ENCODE measurements at regions not wholly inside any gene's neighbourhood (a gene's known extent, or its start where the extent isn't known, plus 50 kb on each side); places are given as distances from the start of the nearest gene placed in this dataset.

GRCh38 chr11:115848611-115849010, 344.4 kb upstream of the CADM1 start:
- DNase-seq (no peak), ATAC-seq (replicated peaks) (no peak)
- Mint-ChIP-seq H3K4me1 (ENCODE audit: low read depth in 2 of 2) (no peaks in the 10 kb centered on the region), H3K4me3 (no peak overlapping the region), H3K36me3 (ENCODE audit: insufficient read depth) (no peaks in the 10 kb centered on the region), H3K27ac (no peak overlapping the region), H3K27me3 (peaks cover 0 to 16% of the 10 kb centered on the region in 2 donors), H3K9me3 (no peaks in the 10 kb centered on the region)

GRCh38 chr11:115848080-115848479, 343.9 kb upstream of the CADM1 start:
- H3K27ac Mint-ChIP-seq, result no peak overlapping the region
- H3K4me3 Mint-ChIP-seq, result no peak overlapping the region
- H3K27me3 Mint-ChIP-seq, result peaks cover 0 to 12% of the 10 kb centered on the region in 2 donors
- DNase-seq (no peak), ATAC-seq (replicated peaks) (no peak)
- no peaks in the 10 kb centered on the region for H3K4me1 Mint-ChIP-seq (ENCODE audit: low read depth in 2 of 2)
- H3K9me3 Mint-ChIP-seq, result no peaks in the 10 kb centered on the region
- no peaks in the 10 kb centered on the region for H3K36me3 Mint-ChIP-seq (ENCODE audit: insufficient read depth)

DNA sequence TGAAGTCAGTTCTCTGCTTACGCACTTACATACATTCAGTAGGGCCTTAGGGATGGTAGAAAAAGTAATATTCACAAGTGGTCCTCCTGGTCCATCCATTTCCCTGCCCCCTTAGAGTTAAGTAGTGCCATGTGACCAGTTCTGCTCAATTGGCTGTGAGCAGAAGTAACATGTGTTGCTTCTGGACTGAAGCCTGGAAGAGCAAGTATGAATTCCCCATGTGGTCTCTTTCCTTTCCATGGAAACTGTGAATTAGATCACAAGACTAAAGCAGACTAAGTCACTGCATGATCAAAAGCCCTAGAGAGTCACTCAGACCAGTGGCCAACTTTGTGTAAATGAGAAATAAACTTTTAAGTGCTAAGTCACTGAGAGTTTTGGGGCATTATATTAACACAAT, 341.7 kb upstream of the CADM1 start:
- H3K9me3 Mint-ChIP-seq, result no peaks in the 10 kb centered on the region
- no peak overlapping the region for H3K4me3 Mint-ChIP-seq
- DNase-seq (no peak), ATAC-seq (replicated peaks) (no peak)
- H3K36me3 Mint-ChIP-seq (ENCODE audit: insufficient read depth), result no peaks in the 10 kb centered on the region
- H3K27me3 Mint-ChIP-seq, result peaks cover 0 to 7% of the 10 kb centered on the region in 2 donors
- H3K27ac Mint-ChIP-seq, result no peak overlapping the region
- H3K4me1 Mint-ChIP-seq (ENCODE audit: low read depth in 2 of 2), result no peaks in the 10 kb centered on the region

GRCh38 chr11:115843685-115844084, 339.5 kb upstream of the CADM1 start:
- Mint-ChIP-seq H3K4me1 (ENCODE audit: low read depth in 2 of 2) (no peaks in the 10 kb centered on the region), H3K4me3 (no peak overlapping the region), H3K36me3 (ENCODE audit: insufficient read depth) (no peaks in the 10 kb centered on the region), H3K27ac (no peak overlapping the region), H3K27me3 (peaks cover 0 to 7% of the 10 kb centered on the region in 2 donors), H3K9me3 (no peaks in the 10 kb centered on the region)
- ATAC-seq (replicated peaks), result no peak
- DNase-seq, result no peak

DNA sequence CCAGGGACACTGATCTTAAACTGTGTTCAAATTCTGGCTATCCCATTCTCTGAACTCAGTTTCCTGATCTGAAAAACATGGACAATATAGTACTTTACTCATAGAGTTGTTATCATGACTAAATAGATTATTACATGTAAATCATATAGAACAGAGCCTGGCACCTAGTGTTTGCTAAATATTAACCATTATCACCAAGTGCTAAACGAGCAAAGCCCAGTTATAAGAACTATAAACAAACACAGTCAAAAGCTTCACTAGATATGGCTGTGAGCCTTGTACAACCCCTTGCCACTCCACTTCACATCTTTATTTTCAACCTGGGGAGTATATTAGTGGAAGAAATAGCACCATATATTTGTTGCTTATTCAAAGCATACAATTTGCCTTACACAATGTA, 338.9 kb upstream of the CADM1 start:
- peaks cover 0 to 7% of the 10 kb centered on the region in 2 donors for H3K27me3 Mint-ChIP-seq
- no peak for ATAC-seq (replicated peaks)

GRCh38 chr11:115820026-115820425, 315.8 kb upstream of the CADM1 start:
- Mint-ChIP-seq H3K4me1 (ENCODE audit: low read depth in 2 of 2) (no peaks in the 10 kb centered on the region), H3K27me3 (peaks cover 0 to 14% of the 10 kb centered on the region in 2 donors), H3K27ac (no peak overlapping the region), H3K4me3 (no peak overlapping the region), H3K36me3 (ENCODE audit: insufficient read depth) (no peaks in the 10 kb centered on the region), H3K9me3 (peaks cover 1 to 14% of the 10 kb centered on the region in 2 donors)
- DNase-seq (no peak), ATAC-seq (replicated peaks) (no peak)

More for the DNA sequence above, 338.9 kb upstream of the CADM1 start:
- H3K27ac Mint-ChIP-seq, result no peak overlapping the region
- H3K9me3 Mint-ChIP-seq, result no peaks in the 10 kb centered on the region
- H3K36me3 Mint-ChIP-seq (ENCODE audit: insufficient read depth), result no peaks in the 10 kb centered on the region
- no peaks in the 10 kb centered on the region for H3K4me1 Mint-ChIP-seq (ENCODE audit: low read depth in 2 of 2)
- H3K4me3 Mint-ChIP-seq, result no peak overlapping the region
- no peak for DNase-seq

- Mint-ChIP-seq H3K9me3 (peaks cover 1 to 14% of the 10 kb centered on the region in 2 donors), H3K27ac (no peak overlapping the region), H3K27me3 (peaks cover 0 to 15% of the 10 kb centered on the region in 2 donors), H3K4me1 (ENCODE audit: low read depth in 2 of 2) (no peaks in the 10 kb centered on the region), H3K4me3 (no peak overlapping the region), H3K36me3 (ENCODE audit: insufficient read depth) (no peaks in the 10 kb centered on the region)
- ATAC-seq (replicated peaks), result no peak
- no peak for DNase-seq
These were observed 314.8 kb upstream of the CADM1 start for GRCh38 chr11:115819014-115819413.

DNA sequence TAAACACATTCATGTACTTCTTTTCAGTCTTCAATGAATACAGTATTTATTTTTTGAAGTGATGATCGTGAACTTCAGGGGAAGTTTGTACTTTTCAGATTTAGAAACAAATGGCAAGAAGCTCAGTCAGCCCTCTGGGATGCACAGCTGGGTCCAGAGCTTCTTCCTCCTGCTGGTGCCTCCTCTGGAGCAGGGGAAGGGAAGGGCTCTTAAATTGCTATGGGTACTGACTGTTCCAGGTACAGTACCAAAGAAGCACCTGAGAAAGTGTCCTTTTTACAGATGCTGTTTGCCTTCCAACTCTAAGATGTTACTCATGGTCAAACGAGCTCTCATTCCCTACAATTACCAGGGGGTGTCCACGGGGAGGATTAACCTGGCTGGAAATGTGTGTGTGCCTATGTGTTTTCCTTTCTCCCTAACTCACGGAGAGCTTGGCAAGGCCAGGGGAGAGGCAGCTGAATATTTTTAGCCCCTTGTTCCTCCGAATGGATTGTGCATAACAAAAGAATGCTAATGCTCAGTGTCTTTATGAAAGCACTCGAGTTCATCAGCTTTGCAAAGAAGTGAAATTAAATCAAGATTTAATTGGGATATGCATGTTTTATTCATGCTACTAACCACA, 313.7 kb upstream of the CADM1 start:
- H3K9me3 Mint-ChIP-seq, result peaks cover 6 to 20% of the 10 kb centered on the region in 2 donors
- peaks cover 7 to 16% of the 10 kb centered on the region in 2 donors for H3K27me3 Mint-ChIP-seq
- H3K4me1 Mint-ChIP-seq (ENCODE audit: low read depth in 2 of 2), result no peaks in the 10 kb centered on the region
- no peaks in the 10 kb centered on the region for H3K36me3 Mint-ChIP-seq (ENCODE audit: insufficient read depth)
- no peak for ATAC-seq (replicated peaks)
- no peak overlapping the region for H3K4me3 Mint-ChIP-seq
- DNase-seq, result no peak
- H3K27ac Mint-ChIP-seq, result no peak overlapping the region

DNA sequence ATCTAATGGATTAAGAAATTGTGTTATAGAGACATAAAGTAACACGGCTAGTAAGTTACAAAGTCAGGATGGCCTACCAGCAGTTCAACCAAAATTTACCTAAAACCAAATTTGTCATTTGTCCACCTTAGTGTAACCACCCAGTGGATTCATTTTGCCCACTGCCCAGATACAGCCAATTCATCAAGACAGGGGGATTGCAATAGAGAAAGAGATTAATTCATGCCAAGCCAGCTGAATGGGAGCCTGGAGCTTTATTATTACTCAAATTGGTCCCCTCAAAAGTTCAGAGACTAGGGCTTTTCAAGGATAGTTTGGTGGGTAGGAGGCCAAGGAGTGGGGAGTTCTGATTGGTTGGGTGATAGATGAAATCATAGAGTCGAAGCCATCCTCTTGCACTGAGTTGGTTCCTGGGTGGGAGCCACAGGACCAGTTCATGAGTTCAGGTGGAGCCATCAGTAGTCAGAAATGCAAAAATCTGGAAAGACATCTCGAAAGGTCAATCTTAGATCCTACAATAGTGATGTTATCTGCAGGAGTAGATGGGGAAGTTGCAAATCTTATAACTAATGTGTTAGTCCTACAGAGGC, 304.2 kb upstream of the CADM1 start:
- Mint-ChIP-seq H3K9me3 (peaks cover 15 to 22% of the 10 kb centered on the region in 2 donors), H3K4me3 (no peak overlapping the region), H3K27ac (no peak overlapping the region), H3K4me1 (ENCODE audit: low read depth in 2 of 2) (no peaks in the 10 kb centered on the region), H3K27me3 (peaks cover 9 to 13% of the 10 kb centered on the region in 2 donors), H3K36me3 (ENCODE audit: insufficient read depth) (no peaks in the 10 kb centered on the region)
- DNase-seq, result no peak
- ATAC-seq (replicated peaks), result no peak

DNA sequence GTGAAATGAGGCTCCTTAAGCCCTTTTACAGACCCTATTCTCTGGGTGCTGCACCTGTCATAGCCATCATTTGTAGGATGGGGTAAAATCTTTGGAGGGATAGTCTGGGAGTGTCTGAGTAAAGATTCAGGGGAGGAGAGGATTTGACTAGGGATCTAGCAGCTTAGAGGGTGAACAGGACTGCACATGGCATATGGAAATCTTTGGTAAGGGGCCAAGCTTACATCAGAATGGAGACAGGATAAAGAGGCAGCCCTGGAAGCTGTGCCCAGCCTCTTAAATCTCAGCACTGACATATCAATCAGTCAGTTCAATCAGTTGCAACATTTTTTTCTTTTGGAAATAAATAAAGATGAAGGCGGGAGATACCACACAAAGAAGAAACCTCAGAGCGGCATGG, 301.8 kb upstream of the CADM1 start:
- Mint-ChIP-seq H3K36me3 (ENCODE audit: insufficient read depth) (no peaks in the 10 kb centered on the region), H3K4me3 (no peak overlapping the region), H3K27me3 (no peaks in the 10 kb centered on the region), H3K27ac (no peak overlapping the region), H3K4me1 (ENCODE audit: low read depth in 2 of 2) (no peaks in the 10 kb centered on the region), H3K9me3 (peaks cover 10 to 11% of the 10 kb centered on the region in 2 donors)
- DNase-seq, result no peak
- ATAC-seq (replicated peaks), result no peak

- Mint-ChIP-seq H3K4me3 (no peak overlapping the region), H3K27me3 (no peaks in the 10 kb centered on the region), H3K4me1 (ENCODE audit: low read depth in 2 of 2) (no peaks in the 10 kb centered on the region), H3K27ac (no peak overlapping the region), H3K36me3 (ENCODE audit: insufficient read depth) (no peaks in the 10 kb centered on the region), H3K9me3 (peaks cover 0 to 4% of the 10 kb centered on the region in 2 donors)
- DNase-seq (no peak), ATAC-seq (replicated peaks) (no peak)
These were observed 299.0 kb upstream of the CADM1 start for GRCh38 chr11:115803073-115803740.

GRCh38 chr11:115802641-115803040, 298.4 kb upstream of the CADM1 start:
- Mint-ChIP-seq H3K4me1 (ENCODE audit: low read depth in 2 of 2) (no peaks in the 10 kb centered on the region), H3K4me3 (no peak overlapping the region), H3K27ac (no peak overlapping the region), H3K27me3 (peaks cover 3 to 4% of the 10 kb centered on the region in 2 donors), H3K9me3 (peaks cover 1 to 4% of the 10 kb centered on the region in 2 donors), H3K36me3 (ENCODE audit: insufficient read depth) (no peaks in the 10 kb centered on the region)
- no peak for DNase-seq
- no peak for ATAC-seq (replicated peaks)

- Mint-ChIP-seq H3K9me3 (peaks cover 0 to 8% of the 10 kb centered on the region in 2 donors), H3K27me3 (peaks cover 7 to 11% of the 10 kb centered on the region in 2 donors), H3K36me3 (ENCODE audit: insufficient read depth) (no peaks in the 10 kb centered on the region), H3K27ac (no peak overlapping the region), H3K4me3 (no peak overlapping the region), H3K4me1 (ENCODE audit: low read depth in 2 of 2) (no peaks in the 10 kb centered on the region)
- ATAC-seq (replicated peaks) (no peak), DNase-seq (no peak)
These were observed 288.7 kb upstream of the CADM1 start for GRCh38 chr11:115792903-115793302.

GRCh38 chr11:115787302-115787701, 283.1 kb upstream of the CADM1 start:
- no peaks in the 10 kb centered on the region for H3K36me3 Mint-ChIP-seq (ENCODE audit: insufficient read depth)
- peaks cover 0 to 6% of the 10 kb centered on the region in 2 donors for H3K9me3 Mint-ChIP-seq
- ATAC-seq (replicated peaks), result no peak
- H3K4me3 Mint-ChIP-seq, result no peak overlapping the region
- H3K4me1 Mint-ChIP-seq (ENCODE audit: low read depth in 2 of 2), result no peaks in the 10 kb centered on the region
- DNase-seq, result no peak
- H3K27ac Mint-ChIP-seq, result no peak overlapping the region
- peaks cover 6 to 17% of the 10 kb centered on the region in 2 donors for H3K27me3 Mint-ChIP-seq

Measured in effector memory CD8-positive, alpha-beta T cell (primary cell).